IMR-90 (cell line): ENCODE measurements at regions not wholly inside any gene's neighbourhood (a gene's known extent, or its start where the extent isn't known, plus 50 kb on each side); places are given as distances from the start of the nearest gene placed in this dataset.

Experiments
- ATAC-seq: fragments of 200-7000 bp; cut with Tn5 transposase; 2 replicates; pipeline ENCODE4 v1.9.1; 2020; ENCODE audit warnings: low read depth, mild to moderate bottlenecking, moderate library complexity
- BruUV-seq: library from RNA; stranded (reverse); fragments of 400-500 nt; replicated peaks from 2 replicates; lab custom pipeline; 2021; lab: Mats Ljungman, UMichigan
- CTCF ChIA-PET: fragments of 300-600 bp; formaldehyde crosslinking; extraction: SDS; loops from one replicate; lab custom pipeline; 2021; ENCODE audit warnings: antibody characterized with exemption; lab: Yijun Ruan, JAX
- POLR2A ChIA-PET: fragments of 300-600 bp; sonication (Branson Sonifier 250); formaldehyde crosslinking; loops from one replicate; lab custom pipeline; 2022; ENCODE audit warnings: antibody characterized with exemption; ENCODE audit not compliant: unreplicated experiment; lab: Charles Lee
- DNase-seq: peaks from one replicate; pipeline ENCODE4 v3.0.0; 2013
- H2AFZ ChIP-seq: replicated peaks from 2 replicates; pipeline ENCODE3; 2013; ENCODE audit warnings: low read length, mild to moderate bottlenecking; ENCODE audit not compliant: poor library complexity
- H2AK5ac ChIP-seq: 2 replicates; pipeline ENCODE4 v1.6.1; 2013; ENCODE audit warnings: low read depth, low read length, inconsistent platforms
- H2AK9ac ChIP-seq: replicated peaks from 2 replicates; pipeline ENCODE3; 2013; ENCODE audit warnings: mild to moderate bottlenecking, low read depth, low read length, moderate library complexity; ENCODE audit not compliant: poor library complexity
- H2BK120ac ChIP-seq: 2 replicates; pipeline ENCODE4 v1.6.1; 2013; ENCODE audit warnings: low read depth, low read length, inconsistent platforms
- H2BK15ac ChIP-seq: 3 replicates; pipeline ENCODE4 v1.6.1; 2013; ENCODE audit warnings: low read depth, low read length, inconsistent platforms
- H2BK20ac ChIP-seq: 2 replicates; pipeline ENCODE4 v1.6.1; 2013; ENCODE audit warnings: low read depth, mild to moderate bottlenecking, inconsistent platforms, low read length, moderate library complexity
- H2BK5ac ChIP-seq: 2 replicates; pipeline ENCODE4 v1.6.1; 2013; ENCODE audit warnings: mild to moderate bottlenecking, low read depth, low read length, inconsistent platforms; ENCODE audit not compliant: poor library complexity, severe bottlenecking
- H3K14ac ChIP-seq: replicated peaks from 2 replicates; pipeline ENCODE4 v1.6.1; 2013; ENCODE audit warnings: low read depth, low read length, inconsistent platforms
- H3K18ac ChIP-seq: 2 replicates; pipeline ENCODE4 v1.6.1; 2013; ENCODE audit warnings: low read depth, low read length, control low read depth
- H3K23ac ChIP-seq: 2 replicates; pipeline ENCODE4 v1.6.1; 2013; ENCODE audit warnings: low read depth, low read length, inconsistent platforms
- H3K27ac ChIP-seq: 2 replicates; pipeline ENCODE4 v1.5.1; 2013; ENCODE audit warnings: mild to moderate bottlenecking, control low read depth, low read length; ENCODE audit not compliant: insufficient read depth
- H3K27me3 ChIP-seq: 2 replicates; pipeline ENCODE4 v1.6.1; 2013; ENCODE audit warnings: low read length; ENCODE audit not compliant: control insufficient read depth, insufficient read depth
- H3K36me3 ChIP-seq: 2 replicates; pipeline ENCODE4 v1.6.1; 2013; ENCODE audit warnings: low read length, mixed read lengths; ENCODE audit not compliant: control insufficient read depth, insufficient read depth
- H3K4ac ChIP-seq: 2 replicates; pipeline ENCODE4 v1.6.1; 2013; ENCODE audit warnings: low read depth, low read length, inconsistent platforms
- H3K4me1 ChIP-seq: 2 replicates; pipeline ENCODE4 v1.6.1; 2013; ENCODE audit warnings: low read length, mixed read lengths; ENCODE audit not compliant: control insufficient read depth, insufficient read depth
- H3K4me2 ChIP-seq: 2 replicates; pipeline ENCODE4 v1.6.1; 2013; ENCODE audit warnings: low read depth, mild to moderate bottlenecking, control low read depth, low read length, moderate library complexity
- H3K4me3 ChIP-seq: 2 replicates; pipeline ENCODE4 v1.5.1; 2013; ENCODE audit warnings: low read depth, mild to moderate bottlenecking, control low read depth, low read length, moderate library complexity; ENCODE audit not compliant: insufficient read depth
- H3K56ac ChIP-seq: 2 replicates; pipeline ENCODE4 v1.6.1; 2013; ENCODE audit warnings: low read length, inconsistent platforms; ENCODE audit not compliant: insufficient read depth; ENCODE audit errors: extremely low read depth
- H3K79me1 ChIP-seq, 2 experiments: 2 replicates each; pipeline ENCODE4 v1.6.1; 2013; ENCODE audit warnings: low read length in 2 of 2, inconsistent platforms in 1 of 2, low read depth in 1 of 2
- H3K9ac ChIP-seq: 2 replicates; pipeline ENCODE4 v1.6.1; 2013; ENCODE audit warnings: low read depth, low read length, control low read depth
- H3K9me1 ChIP-seq: 2 replicates; pipeline ENCODE4 v1.6.1; 2013; ENCODE audit warnings: low read length, inconsistent platforms; ENCODE audit not compliant: insufficient read depth
- H3K9me3 ChIP-seq: 2 replicates; pipeline ENCODE4 v1.6.1; 2013; ENCODE audit warnings: low read length; ENCODE audit not compliant: control insufficient read depth, insufficient read depth
- H4K20me1 ChIP-seq: 2 replicates; pipeline ENCODE4 v1.6.1; 2013; ENCODE audit warnings: low read length, inconsistent platforms; ENCODE audit not compliant: insufficient read depth
- H4K5ac ChIP-seq: 2 replicates; pipeline ENCODE4 v1.6.1; 2013; ENCODE audit warnings: mild to moderate bottlenecking, low read depth, low read length, control low read depth
- H4K8ac ChIP-seq, 2 experiments: 2 replicates each; pipeline ENCODE4 v1.6.1; 2013; ENCODE audit warnings: low read depth in 2 of 2, low read length in 2 of 2, control low read depth in 1 of 2, inconsistent platforms in 1 of 2
- H4K91ac ChIP-seq: 2 replicates; pipeline ENCODE4 v1.6.1; 2013; ENCODE audit warnings: low read depth, low read length, inconsistent platforms; ENCODE audit not compliant: insufficient read depth
- BHLHE40 ChIP-seq: fragments of 150-350 bp; IDR thresholded peaks from 2 replicates; pipeline ENCODE4 v1.6.1; 2016; ENCODE audit warnings: mild to moderate bottlenecking, low read depth, low read length
- CEBPB ChIP-seq: IDR thresholded peaks from 2 replicates; pipeline ENCODE4 v1.6.1; 2012; ENCODE audit warnings: low read depth, low read length, improper control_type of control experiment
- CHD1 ChIP-seq: IDR thresholded peaks from 2 replicates; pipeline ENCODE4 v1.6.1; 2012; ENCODE audit warnings: low read depth, low read length, improper control_type of control experiment
- FOS ChIP-seq: fragments of 150-350 bp; IDR thresholded peaks from 2 replicates; pipeline ENCODE4 v1.6.1; 2016; ENCODE audit warnings: low read depth, low read length
- MAFK ChIP-seq: IDR thresholded peaks from 2 replicates; pipeline ENCODE4 v1.6.1; 2012; ENCODE audit warnings: low read depth, low read length, improper control_type of control experiment
- MAZ ChIP-seq: IDR thresholded peaks from 2 replicates; pipeline ENCODE4 v1.6.1; 2012; ENCODE audit warnings: low read depth, mild to moderate bottlenecking, low read length, improper control_type of control experiment, moderate library complexity, borderline replicate concordance
- NFE2L2 ChIP-seq: fragments of 150-350 bp; IDR thresholded peaks from 2 replicates; pipeline ENCODE4 v1.6.1; 2016; ENCODE audit warnings: low read depth, mild to moderate bottlenecking, low read length
- RAD21 ChIP-seq: IDR thresholded peaks from 2 replicates; pipeline ENCODE4 v1.6.1; 2012; ENCODE audit warnings: low read length, improper control_type of control experiment
- RCOR1 ChIP-seq: IDR thresholded peaks from 2 replicates; pipeline ENCODE4 v1.6.1; 2012; ENCODE audit warnings: mild to moderate bottlenecking, low read length, improper control_type of control experiment; ENCODE audit not compliant: insufficient replicate concordance
- RFX5 ChIP-seq: IDR thresholded peaks from 2 replicates; pipeline ENCODE4 v1.8.0; 2012; ENCODE audit warnings: low read depth, mild to moderate bottlenecking, low read length, moderate library complexity
- WGBS, 2 experiments: methylation state at CpG; one replicate each; pipeline versions ENCODE4 v1.1.5 to v1.1.7; 2013; ENCODE audit warnings: missing lambda C conversion rate in 2 of 2; ENCODE audit not compliant: insufficient read length in 1 of 2; ENCODE audit errors: extremely low coverage in 2 of 2; 5-methylcytosine and 5-hydroxymethylcytosine counted together
- dilution Hi-C: fragments of 300-500 bp; cut with HindIII; formaldehyde crosslinking; loops from one replicate; pipeline ENCODE4 v1.14.3; 2018; ENCODE audit warnings: low sequenced_read_pairs; ENCODE audit not compliant: unreplicated experiment
- in situ Hi-C: fragments of 300-500 bp; cut with MboI; formaldehyde crosslinking; loops from 3 replicates; pipeline ENCODE4 v1.14.3; 2019; ENCODE audit warnings: low sequenced_read_pairs, inconsistent platforms, mixed read lengths
- intact Hi-C: fragments of 100-400 bp; cut with micrococcal nuclease; formaldehyde crosslinking; loops from 2 replicates; pipeline ENCODE4 v1.10.0; 2022
- TF ChIP-seq, protein P1 (sequence below): fragments of 150-350 bp; IDR thresholded peaks from 2 replicates; pipeline ENCODE4 v1.6.1; 2016; ENCODE audit warnings: low read depth, mild to moderate bottlenecking, low read length, moderate library complexity, borderline replicate concordance
- TF ChIP-seq, protein P2 (sequence below): conservative IDR thresholded peaks from 2 replicates; pipeline ENCODE4 v1.5.1; 2012; ENCODE audit warnings: mild to moderate bottlenecking, low read depth, low read length, improper control_type of control experiment
- TF ChIP-seq, protein P3 (sequence below): fragments of 150-350 bp; IDR thresholded peaks from 2 replicates; pipeline ENCODE4 v1.6.1; 2017; ENCODE audit warnings: mild to moderate bottlenecking, antibody characterized with exemption, low read length, low read depth

DNA sequence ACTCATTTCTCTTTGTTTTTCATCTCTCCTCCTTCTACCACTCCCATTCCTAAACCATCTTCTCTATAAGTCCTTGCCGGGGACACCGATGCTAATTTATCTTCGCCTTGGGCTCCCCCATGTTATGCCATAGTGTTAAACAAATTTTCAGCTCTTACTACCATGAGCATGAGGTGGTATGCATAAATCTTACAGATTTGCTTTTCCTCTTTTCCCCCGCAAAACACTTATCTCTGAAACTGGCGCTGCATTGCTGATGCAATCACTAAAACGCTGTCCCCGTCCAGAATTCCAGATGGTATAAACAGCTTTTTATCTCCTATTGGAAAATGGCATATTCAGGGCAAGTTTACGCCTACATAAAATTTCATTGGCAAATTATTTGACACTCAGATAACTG lies 673.6 kb upstream of the CDH8 start:
- Histone ChIP-seq H4K20me1 (no peaks in the 10 kb centered on the region), H3K36me3 (no peaks in the 10 kb centered on the region), H3K79me1 (no peaks in the 10 kb centered on the region), H3K27ac (no peak overlapping the region), H3K9me1 (no peaks in the 10 kb centered on the region), H3K4me2 (no peak overlapping the region), H3K4me3 (no peak overlapping the region), H3K27me3 (no peaks in the 10 kb centered on the region), H3K4ac (no peak overlapping the region), H2AFZ (no peak overlapping the region), H3K14ac (no peak overlapping the region), H2BK20ac (no peak overlapping the region), H3K23ac (no peak overlapping the region), H2BK5ac (no peak overlapping the region), H4K8ac (no peak overlapping the region), H2AK5ac (no peak overlapping the region), H3K9me3 (peaks cover 16% of the 10 kb centered on the region), H4K91ac (no peak overlapping the region), H4K5ac (no peak overlapping the region), H3K18ac (no peak overlapping the region), H2BK120ac (no peak overlapping the region), H2AK9ac (no peak overlapping the region), H3K9ac (no peak overlapping the region), H2BK15ac (no peak overlapping the region), H3K4me1 (no peaks in the 10 kb centered on the region), H3K56ac (no peak overlapping the region)
- no peak for ATAC-seq
- ChIA-PET CTCF (no interaction called here), POLR2A (no interaction called here)
- WGBS, 2 experiments = no CpG with 5 or more reads among the region's 8 CpGs
- TF ChIP-seq RFX5 = no peak
- TF ChIP-seq CEBPB = no peak
- TF ChIP-seq NFE2L2 = no peak
- TF ChIP-seq BHLHE40 = no peak
- TF ChIP-seq MAFK = no peak
- TF ChIP-seq, protein P1, sequence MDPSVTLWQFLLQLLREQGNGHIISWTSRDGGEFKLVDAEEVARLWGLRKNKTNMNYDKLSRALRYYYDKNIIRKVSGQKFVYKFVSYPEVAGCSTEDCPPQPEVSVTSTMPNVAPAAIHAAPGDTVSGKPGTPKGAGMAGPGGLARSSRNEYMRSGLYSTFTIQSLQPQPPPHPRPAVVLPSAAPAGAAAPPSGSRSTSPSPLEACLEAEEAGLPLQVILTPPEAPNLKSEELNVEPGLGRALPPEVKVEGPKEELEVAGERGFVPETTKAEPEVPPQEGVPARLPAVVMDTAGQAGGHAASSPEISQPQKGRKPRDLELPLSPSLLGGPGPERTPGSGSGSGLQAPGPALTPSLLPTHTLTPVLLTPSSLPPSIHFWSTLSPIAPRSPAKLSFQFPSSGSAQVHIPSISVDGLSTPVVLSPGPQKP = no peak
- no peak for TF ChIP-seq CHD1
- TF ChIP-seq RAD21 = no peak
- TF ChIP-seq MAZ = no peak
- TF ChIP-seq, protein P2, sequence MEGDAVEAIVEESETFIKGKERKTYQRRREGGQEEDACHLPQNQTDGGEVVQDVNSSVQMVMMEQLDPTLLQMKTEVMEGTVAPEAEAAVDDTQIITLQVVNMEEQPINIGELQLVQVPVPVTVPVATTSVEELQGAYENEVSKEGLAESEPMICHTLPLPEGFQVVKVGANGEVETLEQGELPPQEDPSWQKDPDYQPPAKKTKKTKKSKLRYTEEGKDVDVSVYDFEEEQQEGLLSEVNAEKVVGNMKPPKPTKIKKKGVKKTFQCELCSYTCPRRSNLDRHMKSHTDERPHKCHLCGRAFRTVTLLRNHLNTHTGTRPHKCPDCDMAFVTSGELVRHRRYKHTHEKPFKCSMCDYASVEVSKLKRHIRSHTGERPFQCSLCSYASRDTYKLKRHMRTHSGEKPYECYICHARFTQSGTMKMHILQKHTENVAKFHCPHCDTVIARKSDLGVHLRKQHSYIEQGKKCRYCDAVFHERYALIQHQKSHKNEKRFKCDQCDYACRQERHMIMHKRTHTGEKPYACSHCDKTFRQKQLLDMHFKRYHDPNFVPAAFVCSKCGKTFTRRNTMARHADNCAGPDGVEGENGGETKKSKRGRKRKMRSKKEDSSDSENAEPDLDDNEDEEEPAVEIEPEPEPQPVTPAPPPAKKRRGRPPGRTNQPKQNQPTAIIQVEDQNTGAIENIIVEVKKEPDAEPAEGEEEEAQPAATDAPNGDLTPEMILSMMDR = no peak
- TF ChIP-seq, protein P3, sequence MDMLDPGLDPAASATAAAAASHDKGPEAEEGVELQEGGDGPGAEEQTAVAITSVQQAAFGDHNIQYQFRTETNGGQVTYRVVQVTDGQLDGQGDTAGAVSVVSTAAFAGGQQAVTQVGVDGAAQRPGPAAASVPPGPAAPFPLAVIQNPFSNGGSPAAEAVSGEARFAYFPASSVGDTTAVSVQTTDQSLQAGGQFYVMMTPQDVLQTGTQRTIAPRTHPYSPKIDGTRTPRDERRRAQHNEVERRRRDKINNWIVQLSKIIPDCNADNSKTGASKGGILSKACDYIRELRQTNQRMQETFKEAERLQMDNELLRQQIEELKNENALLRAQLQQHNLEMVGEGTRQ = no peak
- no peak for TF ChIP-seq FOS
- TF ChIP-seq RCOR1 = no peak
- intact Hi-C loops = no loop called here
- dilution Hi-C loops = no loop called here
- BruUV-seq = no TSS peak
- no peak for DNase-seq
- in situ Hi-C loops = no loop called here
